ENCODE measurements at regions not wholly inside any gene's neighbourhood (a gene's known extent, or its start where the extent isn't known, plus 50 kb on each side); places are given as distances from the start of the nearest gene placed in this dataset.

GRCh38 chr9:30239878-30240277, 2144.6 kb upstream of the ACO1 start:
- TF ChIP-seq, protein P1, sequence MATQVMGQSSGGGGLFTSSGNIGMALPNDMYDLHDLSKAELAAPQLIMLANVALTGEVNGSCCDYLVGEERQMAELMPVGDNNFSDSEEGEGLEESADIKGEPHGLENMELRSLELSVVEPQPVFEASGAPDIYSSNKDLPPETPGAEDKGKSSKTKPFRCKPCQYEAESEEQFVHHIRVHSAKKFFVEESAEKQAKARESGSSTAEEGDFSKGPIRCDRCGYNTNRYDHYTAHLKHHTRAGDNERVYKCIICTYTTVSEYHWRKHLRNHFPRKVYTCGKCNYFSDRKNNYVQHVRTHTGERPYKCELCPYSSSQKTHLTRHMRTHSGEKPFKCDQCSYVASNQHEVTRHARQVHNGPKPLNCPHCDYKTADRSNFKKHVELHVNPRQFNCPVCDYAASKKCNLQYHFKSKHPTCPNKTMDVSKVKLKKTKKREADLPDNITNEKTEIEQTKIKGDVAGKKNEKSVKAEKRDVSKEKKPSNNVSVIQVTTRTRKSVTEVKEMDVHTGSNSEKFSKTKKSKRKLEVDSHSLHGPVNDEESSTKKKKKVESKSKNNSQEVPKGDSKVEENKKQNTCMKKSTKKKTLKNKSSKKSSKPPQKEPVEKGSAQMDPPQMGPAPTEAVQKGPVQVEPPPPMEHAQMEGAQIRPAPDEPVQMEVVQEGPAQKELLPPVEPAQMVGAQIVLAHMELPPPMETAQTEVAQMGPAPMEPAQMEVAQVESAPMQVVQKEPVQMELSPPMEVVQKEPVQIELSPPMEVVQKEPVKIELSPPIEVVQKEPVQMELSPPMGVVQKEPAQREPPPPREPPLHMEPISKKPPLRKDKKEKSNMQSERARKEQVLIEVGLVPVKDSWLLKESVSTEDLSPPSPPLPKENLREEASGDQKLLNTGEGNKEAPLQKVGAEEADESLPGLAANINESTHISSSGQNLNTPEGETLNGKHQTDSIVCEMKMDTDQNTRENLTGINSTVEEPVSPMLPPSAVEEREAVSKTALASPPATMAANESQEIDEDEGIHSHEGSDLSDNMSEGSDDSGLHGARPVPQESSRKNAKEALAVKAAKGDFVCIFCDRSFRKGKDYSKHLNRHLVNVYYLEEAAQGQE (IDR thresholded peaks at IDR 0.05; ENCODE audit: borderline replicate concordance) = no peak
- TF ChIP-seq, protein P1 (CRISPR knock-in tag; IDR thresholded peaks at IDR 0.05; ENCODE audit: low read depth) = no peak
- TF ChIP-seq, protein P2, sequence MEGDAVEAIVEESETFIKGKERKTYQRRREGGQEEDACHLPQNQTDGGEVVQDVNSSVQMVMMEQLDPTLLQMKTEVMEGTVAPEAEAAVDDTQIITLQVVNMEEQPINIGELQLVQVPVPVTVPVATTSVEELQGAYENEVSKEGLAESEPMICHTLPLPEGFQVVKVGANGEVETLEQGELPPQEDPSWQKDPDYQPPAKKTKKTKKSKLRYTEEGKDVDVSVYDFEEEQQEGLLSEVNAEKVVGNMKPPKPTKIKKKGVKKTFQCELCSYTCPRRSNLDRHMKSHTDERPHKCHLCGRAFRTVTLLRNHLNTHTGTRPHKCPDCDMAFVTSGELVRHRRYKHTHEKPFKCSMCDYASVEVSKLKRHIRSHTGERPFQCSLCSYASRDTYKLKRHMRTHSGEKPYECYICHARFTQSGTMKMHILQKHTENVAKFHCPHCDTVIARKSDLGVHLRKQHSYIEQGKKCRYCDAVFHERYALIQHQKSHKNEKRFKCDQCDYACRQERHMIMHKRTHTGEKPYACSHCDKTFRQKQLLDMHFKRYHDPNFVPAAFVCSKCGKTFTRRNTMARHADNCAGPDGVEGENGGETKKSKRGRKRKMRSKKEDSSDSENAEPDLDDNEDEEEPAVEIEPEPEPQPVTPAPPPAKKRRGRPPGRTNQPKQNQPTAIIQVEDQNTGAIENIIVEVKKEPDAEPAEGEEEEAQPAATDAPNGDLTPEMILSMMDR (IDR thresholded peaks at IDR 0.05 in 2 of 3, conservative IDR thresholded peaks at IDR 0.05 in 1 of 3; ENCODE audit: insufficient read depth in 2 of 3, low read depth in 1 of 3, low read length in 3 of 3) = no peak
- TF ChIP-seq, protein P3, sequence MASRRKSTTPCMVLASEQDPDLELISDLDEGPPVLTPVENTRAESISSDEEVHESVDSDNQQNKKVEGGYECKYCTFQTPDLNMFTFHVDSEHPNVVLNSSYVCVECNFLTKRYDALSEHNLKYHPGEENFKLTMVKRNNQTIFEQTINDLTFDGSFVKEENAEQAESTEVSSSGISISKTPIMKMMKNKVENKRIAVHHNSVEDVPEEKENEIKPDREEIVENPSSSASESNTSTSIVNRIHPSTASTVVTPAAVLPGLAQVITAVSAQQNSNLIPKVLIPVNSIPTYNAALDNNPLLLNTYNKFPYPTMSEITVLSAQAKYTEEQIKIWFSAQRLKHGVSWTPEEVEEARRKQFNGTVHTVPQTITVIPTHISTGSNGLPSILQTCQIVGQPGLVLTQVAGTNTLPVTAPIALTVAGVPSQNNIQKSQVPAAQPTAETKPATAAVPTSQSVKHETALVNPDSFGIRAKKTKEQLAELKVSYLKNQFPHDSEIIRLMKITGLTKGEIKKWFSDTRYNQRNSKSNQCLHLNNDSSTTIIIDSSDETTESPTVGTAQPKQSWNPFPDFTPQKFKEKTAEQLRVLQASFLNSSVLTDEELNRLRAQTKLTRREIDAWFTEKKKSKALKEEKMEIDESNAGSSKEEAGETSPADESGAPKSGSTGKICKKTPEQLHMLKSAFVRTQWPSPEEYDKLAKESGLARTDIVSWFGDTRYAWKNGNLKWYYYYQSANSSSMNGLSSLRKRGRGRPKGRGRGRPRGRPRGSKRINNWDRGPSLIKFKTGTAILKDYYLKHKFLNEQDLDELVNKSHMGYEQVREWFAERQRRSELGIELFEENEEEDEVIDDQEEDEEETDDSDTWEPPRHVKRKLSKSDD (conservative IDR thresholded peaks at IDR 0.05; ENCODE audit: low read length) = no peak
- no peak for TF ChIP-seq TCF7L2 (IDR thresholded peaks at IDR 0.05; ENCODE audit: low read depth, low read length)
- TF ChIP-seq TAF1 (IDR thresholded peaks at IDR 0.05; ENCODE audit: control insufficient read depth, extremely low read depth, insufficient read depth, low read length, severe bottlenecking) = no peak
- no peak for TF ChIP-seq POLR2AphosphoS2 (IDR thresholded peaks at IDR 0.05; ENCODE audit: low read length)
- TF ChIP-seq MAFK (IDR thresholded peaks at IDR 0.05; ENCODE audit: low read length) = no peak
- TF ChIP-seq SETDB1 (IDR thresholded peaks at IDR 0.05; ENCODE audit: low read length) = no peak
- TF ChIP-seq ZNF239 (CRISPR knock-in tag; IDR thresholded peaks at IDR 0.05) = no peak
- TF ChIP-seq SNRNP70 (optimal IDR thresholded peaks at IDR 0.05; ENCODE audit: low read depth, low read length) = no peak
- TF ChIP-seq, protein P4, sequence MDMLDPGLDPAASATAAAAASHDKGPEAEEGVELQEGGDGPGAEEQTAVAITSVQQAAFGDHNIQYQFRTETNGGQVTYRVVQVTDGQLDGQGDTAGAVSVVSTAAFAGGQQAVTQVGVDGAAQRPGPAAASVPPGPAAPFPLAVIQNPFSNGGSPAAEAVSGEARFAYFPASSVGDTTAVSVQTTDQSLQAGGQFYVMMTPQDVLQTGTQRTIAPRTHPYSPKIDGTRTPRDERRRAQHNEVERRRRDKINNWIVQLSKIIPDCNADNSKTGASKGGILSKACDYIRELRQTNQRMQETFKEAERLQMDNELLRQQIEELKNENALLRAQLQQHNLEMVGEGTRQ (CRISPR knock-in tag; IDR thresholded peaks at IDR 0.05) = no peak
- no peak for TF ChIP-seq CAMTA2 (CRISPR knock-in tag; conservative IDR thresholded peaks at IDR 0.05)

Data from K562 (cell line).